ENCODE measurements at regions not wholly inside any gene's neighbourhood (a gene's known extent, or its start where the extent isn't known, plus 50 kb on each side); places are given as distances from the start of the nearest gene placed in this dataset.

DNA sequence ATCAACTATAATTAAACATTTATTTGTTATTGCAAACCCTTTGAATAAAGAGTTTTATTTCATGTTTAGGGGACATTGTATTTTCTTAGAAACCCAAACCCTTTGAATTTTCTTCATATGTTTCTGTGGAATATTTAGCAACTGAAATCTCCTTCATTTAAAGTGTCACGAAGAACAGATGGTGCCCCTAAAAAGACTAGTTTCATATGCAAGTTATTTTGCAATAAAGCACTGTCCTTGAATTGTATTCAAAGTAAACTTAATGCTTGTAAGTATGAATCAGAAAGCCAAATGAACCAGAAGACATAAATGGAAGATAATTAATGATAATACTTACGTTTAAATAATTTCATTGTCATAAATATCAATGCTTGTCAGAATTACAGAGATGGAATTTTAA, 151.9 kb upstream of the CWC22 start:
- WGBS (ENCODE audit: insufficient coverage): no CpG with 5 or more reads among the region's 2 CpGs
- H3K27ac ChIP-seq (ENCODE audit: low read length): no peak overlapping the region
- no peaks in the 10 kb centered on the region for H3K36me3 ChIP-seq (ENCODE audit: control insufficient read depth, insufficient read depth, low read length)
- no peaks in the 10 kb centered on the region for H3K4me1 ChIP-seq (ENCODE audit: control insufficient read depth, insufficient read depth, low read length)
- no peak overlapping the region for H3K4me3 ChIP-seq (ENCODE audit: low read length)
- no peak for DNase-seq
- no peaks in the 10 kb centered on the region for H3K27me3 ChIP-seq (ENCODE audit: control insufficient read depth, insufficient read depth, low read length)
- H3K9me3 ChIP-seq (replicated peaks; ENCODE audit: control insufficient read depth, low read depth, low read length): no peaks in the 10 kb centered on the region

DNA sequence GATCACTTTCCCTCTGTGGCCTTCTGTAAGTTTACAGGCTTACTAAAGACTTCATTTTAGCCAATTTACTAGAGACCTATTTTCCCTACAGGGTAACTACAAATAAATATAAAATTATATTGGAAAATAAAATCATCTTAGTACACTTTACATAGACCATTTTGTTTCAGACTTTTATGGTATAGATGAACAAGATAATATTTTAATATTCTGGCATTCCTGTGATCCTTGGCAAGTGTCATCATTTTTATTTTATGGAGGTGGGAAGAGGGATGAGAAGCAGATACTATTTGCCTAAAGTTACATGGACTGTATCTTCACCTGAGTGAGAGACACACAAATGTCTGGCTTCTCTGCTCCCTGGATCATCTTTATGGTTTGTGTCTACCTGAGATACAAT, 149.6 kb upstream of the CWC22 start:
- no peak for DNase-seq
- Histone ChIP-seq H3K36me3 (ENCODE audit: control insufficient read depth, insufficient read depth, low read length) (no peaks in the 10 kb centered on the region), H3K4me3 (ENCODE audit: low read length) (no peak overlapping the region), H3K27ac (ENCODE audit: low read length) (no peak overlapping the region), H3K4me1 (ENCODE audit: control insufficient read depth, insufficient read depth, low read length) (no peaks in the 10 kb centered on the region), H3K27me3 (ENCODE audit: control insufficient read depth, insufficient read depth, low read length) (no peaks in the 10 kb centered on the region), H3K9me3 (replicated peaks; ENCODE audit: control insufficient read depth, low read depth, low read length) (no peaks in the 10 kb centered on the region)

DNA sequence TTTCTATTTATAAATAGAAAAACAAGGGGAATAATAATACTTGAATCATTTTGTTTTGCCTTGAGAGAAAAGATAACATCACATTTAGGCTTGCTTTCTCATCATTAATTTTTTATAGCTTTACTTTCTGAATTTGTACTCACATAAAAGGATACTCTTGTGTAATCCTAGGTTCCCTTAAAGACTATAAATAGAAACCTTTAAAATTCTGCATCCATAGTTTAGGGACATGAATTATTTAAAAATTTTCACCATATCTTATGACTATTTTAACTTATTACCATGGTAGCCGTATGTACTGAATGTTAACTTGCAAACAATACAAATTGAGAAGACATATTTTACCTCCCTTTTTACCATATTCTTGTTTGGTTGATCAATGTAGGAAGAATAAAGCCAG, 143.5 kb upstream of the CWC22 start:
- H3K27me3 ChIP-seq (ENCODE audit: control insufficient read depth, insufficient read depth, low read length): no peaks in the 10 kb centered on the region
- no peak for DNase-seq
- H3K4me3 ChIP-seq (ENCODE audit: low read length): no peak overlapping the region
- H3K27ac ChIP-seq (ENCODE audit: low read length): no peak overlapping the region
- H3K9me3 ChIP-seq (replicated peaks; ENCODE audit: control insufficient read depth, low read depth, low read length): no peaks in the 10 kb centered on the region
- WGBS (ENCODE audit: insufficient coverage): no CpG with 5 or more reads among the region's 1 CpG
- H3K4me1 ChIP-seq (ENCODE audit: control insufficient read depth, insufficient read depth, low read length): no peaks in the 10 kb centered on the region
- H3K36me3 ChIP-seq (ENCODE audit: control insufficient read depth, insufficient read depth, low read length): no peaks in the 10 kb centered on the region

DNA sequence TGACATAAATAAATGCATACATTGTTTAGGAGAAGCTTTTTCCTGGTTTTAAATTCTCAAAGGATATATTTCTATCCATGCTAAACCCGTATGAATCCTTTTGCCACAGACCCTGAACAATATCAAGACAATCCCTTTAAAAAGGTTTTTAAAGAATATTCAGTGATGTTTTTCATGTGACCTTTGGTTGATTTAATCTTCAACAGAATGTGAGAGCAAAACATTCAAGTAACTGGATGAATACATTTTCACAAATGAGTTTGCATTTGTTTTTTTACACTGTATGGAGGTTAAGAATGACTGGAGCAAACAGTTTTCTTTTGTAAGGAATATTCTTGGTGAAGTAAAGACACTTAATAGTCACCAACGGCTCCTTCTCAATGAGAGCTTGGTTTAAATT, 139.4 kb upstream of the CWC22 start:
- Histone ChIP-seq H3K27ac (ENCODE audit: low read length) (no peak overlapping the region), H3K4me1 (ENCODE audit: control insufficient read depth, insufficient read depth, low read length) (no peaks in the 10 kb centered on the region), H3K4me3 (ENCODE audit: low read length) (no peak overlapping the region), H3K27me3 (ENCODE audit: control insufficient read depth, insufficient read depth, low read length) (no peaks in the 10 kb centered on the region), H3K9me3 (replicated peaks; ENCODE audit: control insufficient read depth, low read depth, low read length) (no peaks in the 10 kb centered on the region), H3K36me3 (ENCODE audit: control insufficient read depth, insufficient read depth, low read length) (no peaks in the 10 kb centered on the region)
- no peak for DNase-seq
- WGBS (ENCODE audit: insufficient coverage): no CpG with 5 or more reads among the region's 2 CpGs

DNA sequence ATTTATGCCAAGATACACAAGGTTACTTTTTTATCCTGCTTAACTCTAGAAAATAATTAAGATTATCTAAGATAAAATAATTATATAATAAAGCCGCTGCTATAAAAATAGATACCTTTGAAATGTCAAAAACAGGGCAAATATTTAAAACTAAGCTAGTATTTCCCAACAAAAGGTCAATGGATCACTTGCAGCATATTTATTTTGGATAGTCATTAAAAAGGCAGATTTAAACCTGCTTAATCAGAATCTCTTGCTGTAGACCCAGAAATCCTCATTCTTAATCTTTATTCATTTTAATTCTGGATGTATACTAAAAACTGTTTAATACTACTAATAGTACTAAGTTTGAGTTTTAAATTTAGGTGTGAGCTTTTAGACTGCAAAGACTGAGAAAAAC, 139.0 kb upstream of the CWC22 start:
- no peak for DNase-seq
- H3K27ac ChIP-seq (ENCODE audit: low read length): no peak overlapping the region
- no CpG with 5 or more reads among the region's 1 CpG for WGBS (ENCODE audit: insufficient coverage)
- H3K36me3 ChIP-seq (ENCODE audit: control insufficient read depth, insufficient read depth, low read length): no peaks in the 10 kb centered on the region
- H3K27me3 ChIP-seq (ENCODE audit: control insufficient read depth, insufficient read depth, low read length): no peaks in the 10 kb centered on the region
- H3K4me1 ChIP-seq (ENCODE audit: control insufficient read depth, insufficient read depth, low read length): no peaks in the 10 kb centered on the region
- H3K9me3 ChIP-seq (replicated peaks; ENCODE audit: control insufficient read depth, low read depth, low read length): no peaks in the 10 kb centered on the region
- H3K4me3 ChIP-seq (ENCODE audit: low read length): no peak overlapping the region

DNA sequence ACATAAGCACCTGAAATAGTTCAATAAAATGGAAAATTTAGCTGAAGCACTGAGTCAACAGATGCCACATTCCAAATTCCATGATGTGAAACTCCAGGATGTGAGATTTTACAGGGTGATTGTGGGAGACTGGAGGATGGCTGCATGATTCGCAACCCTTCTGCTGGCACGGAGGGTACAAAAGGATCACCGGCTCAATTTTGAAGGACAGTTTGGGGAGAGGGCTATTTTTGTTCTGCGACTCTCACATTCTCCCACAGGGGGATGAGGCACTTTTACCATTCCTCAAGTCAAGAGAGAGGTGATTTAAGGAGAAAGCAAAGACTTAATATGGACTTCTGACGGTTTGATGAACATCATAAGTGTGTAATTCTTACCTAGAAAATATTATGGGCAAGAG, 138.1 kb upstream of the CWC22 start:
- H3K27me3 ChIP-seq (ENCODE audit: control insufficient read depth, insufficient read depth, low read length): no peaks in the 10 kb centered on the region
- DNase-seq: no peak

DNA sequence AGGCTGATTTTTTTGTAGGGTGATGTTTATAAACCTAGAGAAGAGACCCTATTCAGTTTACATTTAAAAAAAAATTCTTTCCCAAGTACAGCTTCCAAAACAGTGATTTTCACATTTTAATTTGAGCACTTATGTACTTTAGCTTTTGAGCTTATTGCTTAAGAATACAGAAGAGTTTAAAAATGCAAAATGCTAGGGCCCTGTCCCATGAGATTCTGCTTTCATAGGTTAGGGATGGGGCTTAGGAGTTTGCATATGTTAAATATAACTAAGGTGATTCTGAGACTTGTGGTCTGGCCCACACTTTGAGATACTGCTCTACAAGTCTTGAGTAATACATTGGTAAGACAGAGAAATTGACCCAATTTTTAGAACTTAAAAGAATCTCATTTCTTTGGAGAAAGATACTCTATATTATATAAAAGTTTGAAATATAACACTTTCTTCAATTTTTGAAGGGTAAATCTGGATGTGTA, 137.3 kb upstream of the CWC22 start:
- Histone ChIP-seq H3K36me3 (ENCODE audit: control insufficient read depth, insufficient read depth, low read length) (no peaks in the 10 kb centered on the region), H3K27me3 (ENCODE audit: control insufficient read depth, insufficient read depth, low read length) (no peaks in the 10 kb centered on the region), H3K4me3 (ENCODE audit: low read length) (no peak overlapping the region), H3K9me3 (replicated peaks; ENCODE audit: control insufficient read depth, low read depth, low read length) (no peaks in the 10 kb centered on the region), H3K27ac (ENCODE audit: low read length) (no peak overlapping the region), H3K4me1 (ENCODE audit: control insufficient read depth, insufficient read depth, low read length) (no peaks in the 10 kb centered on the region)
- no peak for DNase-seq

More for the DNA sequence above, 138.1 kb upstream of the CWC22 start:
- Histone ChIP-seq H3K27ac (ENCODE audit: low read length) (no peak overlapping the region), H3K4me3 (ENCODE audit: low read length) (no peak overlapping the region), H3K4me1 (ENCODE audit: control insufficient read depth, insufficient read depth, low read length) (no peaks in the 10 kb centered on the region), H3K36me3 (ENCODE audit: control insufficient read depth, insufficient read depth, low read length) (no peaks in the 10 kb centered on the region), H3K9me3 (replicated peaks; ENCODE audit: control insufficient read depth, low read depth, low read length) (no peaks in the 10 kb centered on the region)
- 100% methylated on average over 1 of the region's 5 CpGs for WGBS (ENCODE audit: insufficient coverage)

DNA sequence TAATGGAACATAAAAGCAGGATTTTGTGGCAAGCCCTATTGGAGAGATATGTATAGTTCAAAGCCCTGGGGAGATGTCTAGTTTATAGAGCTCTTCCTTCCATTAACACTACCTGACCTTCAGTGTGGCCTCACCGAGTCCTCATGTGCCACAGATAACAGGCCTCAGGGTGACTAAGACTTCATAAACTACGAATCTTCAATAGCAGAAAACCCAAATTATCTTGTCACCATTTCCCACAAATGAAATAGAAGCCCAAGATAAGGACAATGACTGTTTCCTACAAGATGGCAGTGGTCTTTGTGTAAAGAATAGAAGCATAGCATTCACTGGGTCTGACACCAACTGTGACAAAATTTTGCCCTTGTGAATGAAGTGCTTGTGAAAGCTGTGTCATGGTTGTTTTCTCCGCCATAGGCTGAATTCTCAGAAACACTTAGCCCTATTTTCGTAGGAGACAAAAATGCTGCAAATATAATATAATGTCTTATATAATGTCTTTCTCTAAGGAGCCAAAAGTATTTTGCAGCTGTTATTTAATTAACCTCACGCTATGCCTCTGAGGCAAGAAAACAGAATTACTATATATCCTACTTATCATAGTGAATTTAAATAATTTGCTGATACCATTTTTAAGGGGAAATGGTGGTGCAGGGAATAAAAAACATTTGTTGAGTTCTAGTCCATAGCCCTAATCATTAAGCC, 136.7 kb upstream of the CWC22 start:
- Histone ChIP-seq H3K4me3 (ENCODE audit: low read length) (no peak overlapping the region), H3K9me3 (replicated peaks; ENCODE audit: control insufficient read depth, low read depth, low read length) (no peaks in the 10 kb centered on the region), H3K36me3 (ENCODE audit: control insufficient read depth, insufficient read depth, low read length) (no peaks in the 10 kb centered on the region), H3K27me3 (ENCODE audit: control insufficient read depth, insufficient read depth, low read length) (no peaks in the 10 kb centered on the region), H3K27ac (ENCODE audit: low read length) (no peak overlapping the region), H3K4me1 (ENCODE audit: control insufficient read depth, insufficient read depth, low read length) (no peaks in the 10 kb centered on the region)
- DNase-seq: no peak
- no CpG with 5 or more reads among the region's 5 CpGs for WGBS (ENCODE audit: insufficient coverage)

DNA sequence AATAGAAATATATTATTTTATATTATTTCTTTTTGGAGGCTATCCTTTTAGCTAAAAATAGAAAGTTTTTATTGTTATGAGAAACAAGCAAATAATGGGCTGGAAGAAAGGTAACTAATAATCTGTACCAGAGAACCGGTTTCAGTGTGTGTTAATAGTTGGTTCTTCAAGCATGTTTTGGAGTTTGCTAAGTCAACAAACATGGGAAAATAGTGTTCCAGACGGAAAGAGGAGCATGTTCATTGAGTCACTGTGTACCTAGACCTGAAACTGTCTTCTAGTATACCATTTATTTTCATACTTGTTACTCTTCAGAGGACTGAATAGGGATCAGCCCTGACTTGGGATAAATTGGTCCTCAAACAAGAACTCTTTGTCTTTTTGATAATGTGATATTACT, 134.5 kb upstream of the CWC22 start:
- Histone ChIP-seq H3K27me3 (ENCODE audit: control insufficient read depth, insufficient read depth, low read length) (no peaks in the 10 kb centered on the region), H3K27ac (ENCODE audit: low read length) (no peak overlapping the region), H3K4me1 (ENCODE audit: control insufficient read depth, insufficient read depth, low read length) (no peaks in the 10 kb centered on the region), H3K36me3 (ENCODE audit: control insufficient read depth, insufficient read depth, low read length) (no peaks in the 10 kb centered on the region), H3K4me3 (ENCODE audit: low read length) (no peak overlapping the region), H3K9me3 (replicated peaks; ENCODE audit: control insufficient read depth, low read depth, low read length) (no peaks in the 10 kb centered on the region)
- WGBS (ENCODE audit: insufficient coverage): no CpG with 5 or more reads among the region's 2 CpGs
- DNase-seq: no peak

DNA sequence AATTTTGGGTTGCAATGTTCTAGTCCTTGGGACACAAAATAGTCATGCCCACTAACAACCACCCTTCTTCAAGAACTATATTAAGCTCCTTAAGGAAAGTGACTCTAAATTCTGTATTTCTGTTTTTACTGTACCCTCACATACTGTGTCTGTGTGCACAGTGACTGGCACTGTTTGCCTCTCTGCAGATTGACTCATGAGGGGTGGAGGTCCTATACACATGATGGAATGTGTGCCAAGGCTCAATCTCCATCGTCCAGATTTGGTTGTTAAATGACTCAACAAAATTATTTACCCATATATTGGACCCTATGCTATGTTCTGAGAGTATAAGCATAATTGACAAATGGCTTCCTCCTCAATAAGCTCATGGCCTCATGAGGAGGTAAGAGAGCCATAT, 126.6 kb upstream of the CWC22 start:
- Histone ChIP-seq H3K4me3 (ENCODE audit: low read length) (no peak overlapping the region), H3K9me3 (replicated peaks; ENCODE audit: control insufficient read depth, low read depth, low read length) (no peaks in the 10 kb centered on the region), H3K27ac (ENCODE audit: low read length) (no peak overlapping the region), H3K36me3 (ENCODE audit: control insufficient read depth, insufficient read depth, low read length) (no peaks in the 10 kb centered on the region), H3K27me3 (ENCODE audit: control insufficient read depth, insufficient read depth, low read length) (no peaks in the 10 kb centered on the region), H3K4me1 (ENCODE audit: control insufficient read depth, insufficient read depth, low read length) (no peaks in the 10 kb centered on the region)
- no peak for DNase-seq
- no CpG with 5 or more reads among the region's 1 CpG for WGBS (ENCODE audit: insufficient coverage)

DNA sequence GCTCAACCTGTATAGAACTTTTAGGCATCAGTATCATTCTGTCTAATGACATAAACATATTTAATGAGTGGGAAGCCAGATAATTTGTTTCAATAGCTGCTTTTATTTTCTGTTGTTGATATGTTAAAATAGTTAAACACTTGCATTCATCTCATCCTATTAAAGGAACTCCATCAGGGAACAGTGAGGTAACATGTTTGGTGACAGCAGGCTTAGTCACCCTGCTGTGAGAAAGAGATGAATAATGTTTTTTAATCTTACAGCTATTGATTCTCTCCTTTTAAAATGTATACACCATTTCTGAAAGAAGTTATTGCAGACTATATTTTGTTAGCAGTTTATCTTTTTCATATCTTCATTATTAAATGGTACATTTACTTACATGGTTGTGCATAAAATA, 123.3 kb upstream of the CWC22 start:
- DNase-seq: no peak
- Histone ChIP-seq H3K4me1 (ENCODE audit: control insufficient read depth, insufficient read depth, low read length) (peaks cover under 1% of the 10 kb centered on the region), H3K9me3 (replicated peaks; ENCODE audit: control insufficient read depth, low read depth, low read length) (no peaks in the 10 kb centered on the region), H3K27ac (ENCODE audit: low read length) (no peak overlapping the region), H3K4me3 (ENCODE audit: low read length) (no peak overlapping the region), H3K36me3 (ENCODE audit: control insufficient read depth, insufficient read depth, low read length) (no peaks in the 10 kb centered on the region), H3K27me3 (ENCODE audit: control insufficient read depth, insufficient read depth, low read length) (no peaks in the 10 kb centered on the region)
